ENCODE measurements at regions not wholly inside any gene's neighbourhood (a gene's known extent, or its start where the extent isn't known, plus 50 kb on each side); places are given as distances from the start of the nearest gene placed in this dataset.

DNA sequence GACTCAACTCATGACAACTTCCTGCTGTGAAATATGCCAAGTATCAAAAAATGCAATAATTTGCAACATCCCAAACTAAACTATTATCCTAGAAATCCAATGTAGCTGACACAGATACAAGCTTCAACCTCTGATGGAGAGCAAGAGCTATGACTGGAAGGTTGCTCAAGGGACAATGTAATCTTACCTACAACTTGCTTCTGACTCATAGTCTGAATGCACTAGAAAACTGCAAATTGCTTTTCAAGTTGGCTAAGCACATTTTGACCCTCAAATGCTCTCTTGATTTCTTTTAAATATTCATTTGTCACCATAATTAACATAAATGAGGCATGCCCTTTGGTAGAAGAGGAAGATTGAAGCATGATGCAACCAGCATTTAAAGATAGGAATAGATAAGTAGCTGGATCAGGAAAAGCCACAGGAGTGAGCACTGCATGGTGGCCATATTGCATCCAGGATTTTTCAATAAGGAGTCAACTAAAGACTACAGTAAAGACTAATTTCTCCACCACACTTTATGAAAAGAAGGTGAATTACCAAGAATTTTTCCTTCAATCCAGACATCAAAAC is 630.8 kb upstream of the GBE1 start:
- in situ Hi-C loops (cut with MboI) (no loop called here), intact Hi-C loops (cut with micrococcal nuclease) (no loop called here)
- no peaks in the 10 kb centered on the region for H4K20me1 ChIP-seq (replicated peaks; ENCODE audit: control insufficient read depth, insufficient read depth, low read length)
- H3K9me1 ChIP-seq (ENCODE audit: control insufficient read depth, insufficient read depth, low read length) = no peaks in the 10 kb centered on the region
- no peak overlapping the region for H3K9ac ChIP-seq (ENCODE audit: insufficient read depth in 1 of 2, low read depth in 2 of 2, low read length in 2 of 2)
- no peak overlapping the region for H3K27ac ChIP-seq (ENCODE audit: extremely low read depth, low read depth, low read length)
- ChIA-PET POLR2A (no interaction called here), CTCF (ENCODE audit: low intra/inter-chr PET ratio) (no interaction called here)
- ATAC-seq = no peak
- H3K4me1 ChIP-seq (replicated peaks in 1 of 2; ENCODE audit: control insufficient read depth in 2 of 2, insufficient read depth in 2 of 2, low read length in 2 of 2) = no peaks in the 10 kb centered on the region
- DNase-seq (ENCODE audit: extremely low read depth in 1 of 4, low spot score in 3 of 4) = no peak
- TF ChIP-seq RBFOX2 (IDR thresholded peaks at IDR 0.05; ENCODE audit: low read depth, low read length) (no peak), EP400 (IDR thresholded peaks at IDR 0.05) (no peak), MAFF (IDR thresholded peaks at IDR 0.05; ENCODE audit: low read length) (no peak), HNRNPK (IDR thresholded peaks at IDR 0.05; ENCODE audit: low read depth, low read length, poor library complexity, severe bottlenecking) (no peak), KLF6 (CRISPR knock-in tag; IDR thresholded peaks at IDR 0.05; ENCODE audit: borderline replicate concordance) (no peak), MITF (IDR thresholded peaks at IDR 0.05) (no peak)
- no peak for FAIRE-seq
- H3K4me3 ChIP-seq = no peak overlapping the region
- no peaks in the 10 kb centered on the region for H3K27me3 ChIP-seq (ENCODE audit: control insufficient read depth in 2 of 2, insufficient read depth in 2 of 2, low read length in 2 of 2)
- no TSS peak for BruUV-seq (replicated peaks)
- H3K4me2 ChIP-seq (ENCODE audit: insufficient read depth, low read length) = no peak overlapping the region
- no peaks in the 10 kb centered on the region for H3K79me2 ChIP-seq (ENCODE audit: control insufficient read depth, insufficient read depth, low read length)
- no peaks in the 10 kb centered on the region for H3K36me3 ChIP-seq (ENCODE audit: control insufficient read depth, insufficient read depth, low read length)
- no peak overlapping the region for H2AFZ ChIP-seq (ENCODE audit: low read depth, low read length)
- 0 out of 2 replicates have a peak, but pooled peaks cover 1% of the 10 kb centered on the region for H3K9me3 ChIP-seq (replicated peaks; ENCODE audit: control insufficient read depth, insufficient read depth, low read depth, low read length)
